Embryonic facial prominence (tissue), 1 donor: ENCODE measurements at regions not wholly inside any gene's neighbourhood (a gene's known extent, or its start where the extent isn't known, plus 50 kb on each side); places are given as distances from the start of the nearest gene placed in this dataset.

Experiments used
- DNase-seq: peaks from one replicate; pipeline ENCODE4 v3.0.0-alpha.2; 2016; ENCODE audit errors: extremely low spot score

DNA sequence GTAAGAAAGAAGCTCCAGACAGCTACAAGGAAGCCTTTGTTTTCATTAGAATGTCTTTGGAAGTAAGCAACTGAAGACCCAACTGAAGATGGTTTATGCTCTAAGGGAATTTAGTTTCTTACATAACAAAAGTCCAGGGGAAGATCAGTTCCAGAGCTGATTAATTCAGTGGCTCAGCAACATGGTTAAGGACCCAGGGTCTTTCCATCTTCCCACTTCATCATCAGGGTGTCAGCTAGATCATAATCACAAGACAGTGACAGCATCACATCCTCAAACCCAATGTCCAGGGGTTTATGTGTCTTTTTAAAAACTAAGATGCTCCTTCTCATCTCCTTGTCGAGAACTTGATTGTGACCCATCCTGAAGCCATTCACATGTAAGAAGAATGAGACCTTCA lies 119.7 kb upstream of the PRDM1 start:
- DNase-seq = no peak

DNA sequence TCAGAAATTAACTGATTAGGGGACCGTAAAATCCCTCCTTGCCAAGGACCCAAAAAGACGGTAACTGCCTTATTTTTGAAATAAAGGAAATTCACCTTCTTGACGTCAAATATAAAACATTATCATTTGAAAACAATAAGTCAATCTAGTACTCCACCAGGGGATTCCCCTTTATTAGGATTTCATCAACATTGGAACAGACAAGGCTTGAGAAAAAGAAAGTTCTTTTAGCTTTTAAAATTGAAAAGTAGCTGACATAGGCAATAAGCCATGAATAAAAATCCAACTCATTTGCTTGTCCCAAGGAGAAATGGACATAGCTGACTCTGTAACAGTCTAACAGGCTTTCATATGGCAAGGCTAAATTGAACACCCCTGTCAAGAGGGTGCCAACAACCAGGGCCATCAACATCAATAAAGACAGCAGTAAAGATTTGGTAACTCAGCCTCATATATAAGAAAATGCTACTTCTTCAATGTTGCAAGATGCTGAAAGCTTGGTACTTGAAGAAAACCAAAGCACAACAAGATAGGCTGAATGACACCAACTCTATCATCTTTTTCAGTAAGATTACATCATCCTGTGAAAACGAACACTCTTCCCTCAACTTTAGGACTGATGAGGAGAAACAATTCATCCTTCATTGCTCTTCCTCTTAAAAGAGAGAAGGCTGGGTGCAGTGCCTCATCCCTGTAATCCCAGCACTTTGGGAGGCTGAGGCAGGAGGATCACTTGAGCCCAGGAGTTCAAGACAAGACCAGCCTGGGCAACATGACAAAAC lies 121.0 kb upstream of the PRDM1 start:
- DNase-seq = no peak

DNA sequence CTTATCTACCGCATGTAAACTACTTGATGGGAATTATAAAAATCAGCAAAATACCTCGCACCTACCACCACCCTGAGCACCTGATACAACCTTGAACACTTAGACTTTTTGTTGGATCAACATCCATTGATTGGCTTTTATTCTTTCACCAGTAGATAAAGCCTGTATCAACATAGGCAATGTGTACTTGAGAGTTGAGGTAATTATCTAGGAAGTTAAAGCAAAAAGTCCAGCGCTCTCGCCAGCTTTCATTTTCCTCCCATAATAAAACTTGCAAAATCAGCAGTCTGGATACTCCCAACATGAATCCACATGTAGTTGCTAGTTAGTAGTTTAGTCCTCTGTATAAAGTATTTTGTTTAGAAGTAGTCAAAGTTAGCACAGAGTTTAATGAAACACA lies 132.0 kb upstream of the PRDM1 start:
- no peak for DNase-seq

DNA sequence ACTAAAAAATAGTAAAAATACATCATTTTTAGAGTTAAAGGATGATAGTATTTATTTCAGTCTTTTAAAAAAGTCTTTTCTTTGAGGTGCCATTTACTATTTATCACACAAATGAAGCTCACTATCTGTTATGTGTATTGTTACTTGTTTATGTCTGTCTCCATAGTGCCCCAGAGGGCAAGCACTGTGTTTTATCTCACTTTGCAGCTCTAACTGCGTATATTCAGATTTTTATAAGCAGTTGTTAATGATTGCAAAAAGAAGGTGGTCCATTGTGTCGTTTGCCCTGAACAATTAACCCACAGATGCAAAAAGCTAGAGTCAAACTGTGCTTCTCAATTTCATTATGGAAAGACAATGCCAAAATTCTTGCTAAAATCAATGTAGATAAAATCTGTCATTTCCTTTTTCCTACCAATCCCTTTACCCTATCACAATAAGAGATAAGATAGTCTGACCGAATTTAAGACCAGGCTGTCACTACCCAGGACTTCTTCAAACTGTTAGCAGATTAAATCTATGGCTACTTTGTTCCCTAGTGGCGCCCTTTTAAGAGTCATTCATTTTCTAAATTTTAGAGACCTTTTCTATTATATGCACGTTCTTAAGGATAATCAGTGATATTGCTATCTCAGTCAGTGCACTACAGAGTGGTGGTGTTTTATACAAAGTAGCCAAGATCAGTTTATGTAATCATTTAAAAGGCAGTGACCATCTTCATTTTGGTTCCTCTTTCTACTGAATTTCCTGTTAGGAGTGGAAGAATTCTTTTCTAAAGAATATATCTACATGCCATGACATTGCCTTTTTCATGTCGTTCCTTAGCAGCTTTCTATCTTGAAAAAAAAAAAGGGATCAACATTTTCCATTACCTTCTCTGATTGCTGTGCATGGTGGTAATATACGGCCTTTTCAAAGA lies 133.1 kb upstream of the PRDM1 start:
- DNase-seq = no peak

DNA sequence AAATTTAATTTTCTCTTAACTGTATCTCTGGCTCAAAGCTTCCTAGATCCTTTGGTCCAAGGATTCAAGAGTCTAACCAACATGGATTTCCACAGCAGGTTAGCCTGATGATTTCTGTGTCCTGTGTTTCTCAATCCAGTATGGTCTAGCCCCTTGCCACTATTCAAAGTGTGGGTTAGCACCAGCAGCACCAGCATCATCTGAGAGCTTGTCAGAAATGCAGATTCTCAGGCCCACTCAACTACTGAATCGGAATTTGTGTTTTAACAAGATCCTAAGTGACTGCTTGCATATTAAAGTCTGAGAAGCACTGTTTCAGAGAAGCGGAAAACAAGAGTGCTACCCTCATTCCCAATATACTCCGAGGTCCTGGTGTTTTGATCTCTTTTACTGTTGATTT lies 133.8 kb upstream of the PRDM1 start:
- no peak for DNase-seq

GRCh38 chr6:105951322-105951721 lies 134.8 kb upstream of the PRDM1 start:
- DNase-seq = no peak

- no peak for DNase-seq
Measured at GRCh38 chr6:105949869-105950268, 136.3 kb upstream of the PRDM1 start.

DNA sequence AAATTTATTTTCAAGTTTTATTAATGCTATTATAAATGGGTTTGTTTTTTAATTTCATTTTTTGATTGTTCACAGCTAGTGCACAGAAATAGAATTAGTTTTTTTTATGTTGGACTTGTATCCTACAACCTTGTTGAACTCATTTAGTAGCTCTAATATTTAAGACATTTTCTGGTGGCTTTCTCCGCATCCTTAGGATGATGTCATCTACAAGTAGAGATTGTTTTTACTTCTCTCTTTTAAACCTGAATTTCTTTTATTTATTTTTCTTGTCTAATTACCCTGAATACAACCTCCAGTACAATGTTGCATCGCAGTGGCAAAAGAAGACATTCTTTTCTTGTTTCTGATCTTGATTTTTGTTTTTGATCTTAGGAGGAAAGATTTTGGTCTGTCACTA lies 142.6 kb upstream of the PRDM1 start:
- DNase-seq = no peak

GRCh38 chr6:105941621-105942412 lies 144.3 kb upstream of the PRDM1 start:
- DNase-seq = no peak

DNA sequence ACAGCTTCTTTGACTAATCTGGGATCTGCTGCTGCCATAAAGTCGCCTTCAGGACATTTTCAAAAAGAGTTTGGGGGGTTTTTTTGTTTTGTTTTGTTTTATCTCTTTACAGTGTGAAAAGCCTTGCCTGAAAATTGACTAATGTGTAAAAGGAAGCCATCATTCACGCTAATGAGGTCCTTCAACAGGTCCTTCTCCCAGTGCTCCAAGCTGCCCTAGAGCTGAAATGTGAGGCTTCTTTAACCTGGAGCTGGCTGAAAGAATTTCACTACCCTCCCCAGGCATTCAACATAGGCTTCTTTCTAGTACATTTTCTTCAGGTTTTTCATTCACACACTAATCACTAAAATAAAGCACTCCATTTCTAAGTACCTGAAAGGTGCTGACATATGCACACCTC lies 145.1 kb upstream of the PRDM1 start:
- no peak for DNase-seq

- no peak for DNase-seq
Measured at GRCh38 chr6:105936972-105937371, 149.2 kb upstream of the PRDM1 start.

DNA sequence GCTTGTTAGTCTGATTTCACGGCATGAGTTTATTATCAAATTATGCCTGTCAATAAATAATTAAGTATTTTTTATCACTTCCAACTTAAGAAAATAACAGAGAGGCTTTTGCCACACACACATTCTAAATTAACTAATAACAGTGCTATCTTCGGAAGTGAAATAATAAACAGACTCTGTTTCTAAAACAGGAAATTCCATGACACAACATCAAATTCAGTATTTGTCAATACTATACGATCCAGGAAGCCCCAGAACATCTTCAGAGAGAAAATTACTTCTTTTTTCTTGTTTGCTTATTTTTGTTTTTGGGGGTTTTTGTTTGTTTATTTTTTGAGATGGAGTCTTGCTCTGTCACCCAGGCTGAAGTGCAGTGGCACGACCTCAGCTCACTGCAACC lies 150.7 kb upstream of the PRDM1 start:
- DNase-seq = no peak

- DNase-seq = no peak
Measured at GRCh38 chr6:105934708-105935107, 151.4 kb upstream of the PRDM1 start.

- no peak for DNase-seq
Measured at GRCh38 chr6:105932440-105932839, 153.7 kb upstream of the PRDM1 start.

DNA sequence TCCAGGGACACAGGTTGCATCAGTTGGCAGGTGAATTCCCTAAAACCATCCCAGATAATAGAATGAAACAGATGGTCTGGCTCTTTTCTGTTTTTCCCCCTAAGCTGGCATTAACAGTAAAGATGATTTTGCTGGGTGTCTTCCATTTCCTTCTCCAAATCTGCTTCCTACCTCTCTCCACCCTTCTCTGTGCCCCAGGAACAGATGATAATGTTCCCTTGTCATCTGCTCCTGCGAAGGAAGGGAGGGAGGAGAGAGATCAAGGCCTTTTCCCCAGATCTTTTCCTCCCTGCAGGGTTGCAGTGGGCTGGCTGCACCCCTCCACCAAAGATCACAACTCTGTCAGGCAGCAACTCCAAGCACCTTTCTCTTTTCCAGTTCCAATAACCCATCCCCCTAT lies 156.5 kb upstream of the PRDM1 start:
- DNase-seq = no peak

GRCh38 chr6:105926318-105926717 lies 159.8 kb upstream of the PRDM1 start:
- DNase-seq = no peak

DNA sequence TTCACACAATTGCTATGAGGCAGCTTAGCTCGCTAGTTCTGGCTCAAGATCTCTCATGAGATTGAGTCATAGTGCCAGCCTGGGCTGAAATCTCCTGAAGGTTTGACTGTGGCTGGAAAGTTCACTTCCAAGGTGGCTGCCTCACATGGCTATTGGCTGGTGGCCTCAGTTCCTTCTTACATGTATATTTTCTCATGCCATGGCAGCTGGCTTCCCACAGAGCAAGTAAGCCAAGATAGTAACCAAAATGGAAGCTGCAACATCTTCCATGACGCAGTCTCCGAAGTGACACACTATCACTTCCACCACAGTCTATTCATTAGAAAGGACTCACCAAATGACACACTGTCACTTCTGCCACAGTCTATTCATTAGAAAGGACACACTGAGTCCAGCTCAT lies 160.4 kb upstream of the PRDM1 start:
- no peak for DNase-seq

DNA sequence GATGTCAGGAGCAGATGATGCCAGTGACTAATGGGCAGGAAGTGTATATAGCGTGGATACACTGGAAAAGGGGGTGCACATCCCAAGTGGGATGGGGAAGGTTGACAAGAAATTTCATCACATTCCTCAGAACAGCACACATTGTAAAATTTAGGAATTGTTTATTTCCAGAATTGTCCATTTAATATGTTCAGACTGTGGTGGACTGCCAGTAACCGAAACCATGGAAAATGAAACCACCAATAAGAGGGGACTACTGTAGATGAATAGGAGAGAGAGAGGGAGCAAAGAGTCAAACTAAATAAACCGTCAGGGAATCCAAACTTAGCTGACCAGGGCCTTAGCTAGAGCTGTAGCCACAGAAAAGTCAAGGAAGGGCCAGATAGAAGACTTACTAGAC lies 164.4 kb upstream of the PRDM1 start:
- DNase-seq = no peak

- DNase-seq = no peak
Measured at GRCh38 chr6:105920071-105920470, 166.1 kb upstream of the PRDM1 start.

GRCh38 chr6:105917038-105917695 lies 169.0 kb upstream of the PRDM1 start:
- no peak for DNase-seq

DNA sequence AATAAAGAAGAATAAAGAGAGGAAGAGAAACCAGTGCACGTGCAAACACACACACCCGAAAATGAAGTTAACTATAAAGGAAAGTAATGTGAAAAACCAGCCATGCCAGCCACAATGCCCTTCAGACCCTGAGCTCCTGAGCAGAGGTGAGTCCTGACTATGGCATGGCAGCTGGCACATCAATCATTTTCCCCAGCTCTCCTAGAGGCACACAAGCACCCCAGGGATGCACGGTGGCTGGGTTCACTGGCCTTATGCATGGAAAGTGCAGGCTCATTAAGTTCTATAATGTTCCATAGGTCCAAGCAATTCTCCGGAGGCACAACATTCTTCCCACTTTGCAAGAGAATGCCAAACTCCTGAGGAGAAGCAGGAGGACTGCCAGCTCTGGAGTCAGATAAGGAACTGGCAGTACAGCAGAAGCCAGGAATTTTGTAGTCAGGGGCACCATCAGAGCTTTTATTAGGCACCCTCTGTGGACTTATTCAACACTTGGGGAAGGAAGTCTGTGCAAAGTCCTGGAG lies 175.0 kb upstream of the PRDM1 start:
- no peak for DNase-seq
